H9 (cell line): ENCODE measurements at regions not wholly inside any gene's neighbourhood (a gene's known extent, or its start where the extent isn't known, plus 50 kb on each side); places are given as distances from the start of the nearest gene placed in this dataset.

Experiments
- DNase-seq: peaks from one replicate; pipeline ENCODE4 v3.0.0-alpha.2; 2017
- H2AFZ ChIP-seq: one replicate; pipeline ENCODE4 v1.6.1; 2013; ENCODE audit warnings: mild to moderate bottlenecking, low read length, control low read depth, moderate library complexity
- H2AK5ac ChIP-seq: 2 replicates; pipeline ENCODE4 v1.6.1; 2013; ENCODE audit warnings: low read length, control low read depth, mixed read lengths; ENCODE audit not compliant: insufficient read length
- H2BK120ac ChIP-seq: one replicate; pipeline ENCODE4 v1.6.1; 2013; ENCODE audit warnings: low read depth, mild to moderate bottlenecking, low read length, control low read depth, inconsistent platforms; ENCODE audit not compliant: poor library complexity, severe bottlenecking
- H2BK12ac ChIP-seq: 2 replicates; pipeline ENCODE4 v1.6.1; 2013; ENCODE audit warnings: low read length, control low read depth, mixed read lengths, low read depth; ENCODE audit not compliant: insufficient read length
- H2BK15ac ChIP-seq: 2 replicates; pipeline ENCODE4 v1.6.1; 2013; ENCODE audit warnings: low read depth, low read length, control low read depth
- H2BK20ac ChIP-seq: one replicate; pipeline ENCODE4 v1.6.1; 2013; ENCODE audit warnings: low read depth, mild to moderate bottlenecking, low read length, control low read depth, inconsistent platforms; ENCODE audit not compliant: poor library complexity, severe bottlenecking
- H2BK5ac ChIP-seq: 2 replicates; pipeline ENCODE4 v1.6.1; 2013; ENCODE audit warnings: low read length, control low read depth, mixed read lengths; ENCODE audit not compliant: insufficient read length
- H3K14ac ChIP-seq: 2 replicates; pipeline ENCODE4 v1.6.1; 2013; ENCODE audit warnings: low read length, control low read depth; ENCODE audit not compliant: insufficient read depth
- H3K18ac ChIP-seq: 2 replicates; pipeline ENCODE4 v1.6.1; 2013; ENCODE audit warnings: low read depth, mild to moderate bottlenecking, mixed read lengths, low read length, control low read depth; ENCODE audit not compliant: insufficient read length
- H3K23ac ChIP-seq: 2 replicates; pipeline ENCODE4 v1.6.1; 2013; ENCODE audit warnings: low read length, control low read depth, mixed read lengths, low read depth; ENCODE audit not compliant: insufficient read length
- H3K23me2 ChIP-seq: 2 replicates; pipeline ENCODE4 v1.6.1; 2013; ENCODE audit warnings: low read depth, mild to moderate bottlenecking, mixed read lengths, low read length, control low read depth; ENCODE audit not compliant: insufficient read length, poor library complexity, severe bottlenecking
- H3K27ac ChIP-seq: 2 replicates; pipeline ENCODE4 v1.5.1; 2013; ENCODE audit warnings: low read length, control low read depth, mixed read lengths, low read depth; ENCODE audit not compliant: insufficient read length
- H3K27me3 ChIP-seq: 2 replicates; pipeline ENCODE4 v1.6.1; 2013; ENCODE audit warnings: low read length, control low read depth, inconsistent platforms; ENCODE audit not compliant: insufficient read depth
- H3K4ac ChIP-seq: 2 replicates; pipeline ENCODE4 v1.6.1; 2013; ENCODE audit warnings: low read depth, mild to moderate bottlenecking, control low read depth, inconsistent platforms, low read length, moderate library complexity
- H3K4me1 ChIP-seq: 2 replicates; pipeline ENCODE4 v1.6.1; 2013; ENCODE audit warnings: low read length, control low read depth, inconsistent platforms; ENCODE audit not compliant: insufficient read depth
- H3K4me2 ChIP-seq: 2 replicates; pipeline ENCODE4 v1.6.1; 2013; ENCODE audit warnings: low read length, control low read depth, mixed read lengths; ENCODE audit not compliant: insufficient read length, insufficient read depth
- H3K56ac ChIP-seq: 2 replicates; pipeline ENCODE4 v1.6.1; 2013; ENCODE audit warnings: low read depth, mild to moderate bottlenecking, mixed read lengths, low read length, control low read depth; ENCODE audit not compliant: insufficient read length
- H3K79me1 ChIP-seq: 2 replicates; pipeline ENCODE4 v1.6.1; 2013; ENCODE audit warnings: low read depth, mild to moderate bottlenecking, moderate library complexity, low read length, control low read depth, inconsistent platforms; ENCODE audit not compliant: insufficient read depth, poor library complexity, severe bottlenecking
- H3K79me2 ChIP-seq: 2 replicates; pipeline ENCODE4 v1.6.1; 2013; ENCODE audit warnings: low read length, control low read depth, inconsistent platforms; ENCODE audit not compliant: insufficient read depth
- H3K9ac ChIP-seq: 2 replicates; pipeline ENCODE4 v1.6.1; 2013; ENCODE audit warnings: low read length, control low read depth, mixed read lengths; ENCODE audit not compliant: insufficient read length; ENCODE audit errors: extremely low read depth
- H3K9me3 ChIP-seq: one replicate; pipeline ENCODE4 v1.6.1; 2013; ENCODE audit warnings: low read depth, low read length, inconsistent platforms; ENCODE audit not compliant: control insufficient read depth
- H3T11ph ChIP-seq: one replicate; pipeline ENCODE4 v1.6.1; 2013; ENCODE audit warnings: mild to moderate bottlenecking, low read length, control low read depth, inconsistent platforms
- H4K20me1 ChIP-seq: one replicate; pipeline ENCODE4 v1.6.1; 2013; ENCODE audit not compliant: control insufficient read depth, insufficient read length, insufficient read depth
- H4K5ac ChIP-seq: 2 replicates; pipeline ENCODE4 v1.6.1; 2013; ENCODE audit warnings: low read depth, mild to moderate bottlenecking, mixed read lengths, low read length, control low read depth; ENCODE audit not compliant: insufficient read length
- H4K8ac ChIP-seq: replicated peaks from 2 replicates; pipeline ENCODE4 v1.6.1; 2013; ENCODE audit warnings: low read length, control low read depth, mixed read lengths, low read depth; ENCODE audit not compliant: insufficient read length
- H4K91ac ChIP-seq: 2 replicates; pipeline ENCODE4 v1.6.1; 2013; ENCODE audit warnings: low read depth, mild to moderate bottlenecking, moderate library complexity, mixed read lengths, low read length, control low read depth; ENCODE audit not compliant: insufficient read length
- H3K27ac Mint-ChIP-seq, 3 experiments: 2 replicates in 2 of 3; 3 replicates in 1 of 3; pipeline ENCODE4 v1.8.0; 2020 to 2021; ENCODE audit warnings: mixed read lengths in 3 of 3, mild to moderate bottlenecking in 1 of 3, moderate library complexity in 1 of 3
- H3K27me3 Mint-ChIP-seq: 2 replicates; pipeline ENCODE4 v1.8.0; 2021; ENCODE audit warnings: low read depth, mild to moderate bottlenecking, moderate library complexity, mixed read lengths
- H3K36me3 Mint-ChIP-seq, 3 experiments: 2 replicates in 2 of 3; 3 replicates in 1 of 3; pipeline ENCODE4 v1.8.0; 2020 to 2021; ENCODE audit warnings: low read depth in 3 of 3, mixed read lengths in 3 of 3; ENCODE audit not compliant: insufficient read depth in 1 of 3
- H3K4me1 Mint-ChIP-seq, 2 experiments: 2 replicates each; pipeline ENCODE4 v1.8.0; 2020; ENCODE audit warnings: mixed read lengths in 2 of 2
- H3K4me3 Mint-ChIP-seq, 2 experiments: 2 replicates in 1 of 2; 3 replicates in 1 of 2; pipeline ENCODE4 v1.8.0; 2020 to 2021; ENCODE audit warnings: mild to moderate bottlenecking in 2 of 2, mixed read lengths in 2 of 2, moderate library complexity in 1 of 2
- H3K9me3 Mint-ChIP-seq, 2 experiments: 2 replicates in 1 of 2; 3 replicates in 1 of 2; pipeline ENCODE4 v1.8.0; 2020; ENCODE audit warnings: mild to moderate bottlenecking in 2 of 2, mixed read lengths in 2 of 2, moderate library complexity in 1 of 2
- WGBS: extraction: QIAGEN DNeasy Blood & Tissue Kit; methylation state at CpG from one replicate; pipeline ENCODE4 v1.1.7; 2013; ENCODE audit warnings: missing lambda C conversion rate, low lambda C conversion rate, mixed read lengths; ENCODE audit not compliant: insufficient read length; ENCODE audit errors: extremely low coverage; 5-methylcytosine and 5-hydroxymethylcytosine counted together
- TF ChIP-seq, protein P1 (sequence below): fragments of 200-600 bp; sonication (generic); conservative IDR thresholded peaks from 3 replicates; pipeline ENCODE4 v1.8.0; 2021; ENCODE audit warnings: antibody characterized with exemption, mild to moderate bottlenecking

DNA sequence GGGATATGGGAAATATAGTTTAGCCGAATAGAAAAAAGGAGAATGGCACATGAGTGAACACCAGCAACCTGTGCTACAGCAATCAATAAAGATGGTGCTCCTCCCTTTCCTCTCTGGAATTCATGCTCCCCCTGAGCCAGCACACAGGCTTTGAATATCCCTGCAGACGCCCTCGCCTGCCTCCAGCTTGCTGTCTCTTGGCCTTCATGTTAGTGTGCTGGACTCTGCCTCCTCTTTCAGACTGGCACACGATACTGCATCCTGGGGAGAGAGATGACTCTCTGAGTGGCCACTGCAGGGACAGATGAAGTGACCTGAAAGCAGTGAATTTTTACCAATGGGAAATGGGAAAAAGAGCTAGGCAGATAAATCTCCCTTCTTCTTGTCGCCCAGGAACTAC lies 498.6 kb upstream of the SALL1 start:
- Histone ChIP-seq H3K27ac (no peak overlapping the region), H2AK5ac (no peak overlapping the region), H3T11ph (no peak overlapping the region), H3K4me1 (0 out of 2 replicates have a peak, but pooled peaks cover 2% of the 10 kb centered on the region), H3K18ac (no peak overlapping the region), H3K4me2 (no peak overlapping the region), H3K23me2 (no peaks in the 10 kb centered on the region), H2BK12ac (no peak overlapping the region), H4K91ac (no peak overlapping the region), H3K79me2 (no peaks in the 10 kb centered on the region), H3K14ac (no peak overlapping the region), H3K79me1 (no peaks in the 10 kb centered on the region), H4K5ac (no peak overlapping the region), H2BK5ac (no peak overlapping the region), H3K4ac (no peak overlapping the region), H2BK20ac (no peak overlapping the region), H3K27me3 (no peaks in the 10 kb centered on the region), H3K9ac (no peak overlapping the region), H2AFZ (no peak overlapping the region), H4K20me1 (no peaks in the 10 kb centered on the region), H4K8ac (no peak overlapping the region), H2BK120ac (no peak overlapping the region), H3K9me3 (no peaks in the 10 kb centered on the region), H2BK15ac (no peak overlapping the region), H3K23ac (no peak overlapping the region), H3K56ac (no peak overlapping the region)
- Mint-ChIP-seq H3K27ac (no peak overlapping the region), H3K4me1 (peaks cover 3 to 4% of the 10 kb centered on the region in 2 experiments; a peak in 2 of 4 replicates), H3K27me3 (no peaks in the 10 kb centered on the region; the same call in none of the 2 replicates), H3K9me3 (peaks cover 2 to 9% of the 10 kb centered on the region in 2 experiments; a peak in 4 of 5 replicates), H3K4me3 (no peak overlapping the region), H3K36me3 (peaks cover 0 to 8% (median 0%) of the 10 kb centered on the region in 3 experiments; a peak in 2 of 7 replicates)
- TF ChIP-seq, protein P1, sequence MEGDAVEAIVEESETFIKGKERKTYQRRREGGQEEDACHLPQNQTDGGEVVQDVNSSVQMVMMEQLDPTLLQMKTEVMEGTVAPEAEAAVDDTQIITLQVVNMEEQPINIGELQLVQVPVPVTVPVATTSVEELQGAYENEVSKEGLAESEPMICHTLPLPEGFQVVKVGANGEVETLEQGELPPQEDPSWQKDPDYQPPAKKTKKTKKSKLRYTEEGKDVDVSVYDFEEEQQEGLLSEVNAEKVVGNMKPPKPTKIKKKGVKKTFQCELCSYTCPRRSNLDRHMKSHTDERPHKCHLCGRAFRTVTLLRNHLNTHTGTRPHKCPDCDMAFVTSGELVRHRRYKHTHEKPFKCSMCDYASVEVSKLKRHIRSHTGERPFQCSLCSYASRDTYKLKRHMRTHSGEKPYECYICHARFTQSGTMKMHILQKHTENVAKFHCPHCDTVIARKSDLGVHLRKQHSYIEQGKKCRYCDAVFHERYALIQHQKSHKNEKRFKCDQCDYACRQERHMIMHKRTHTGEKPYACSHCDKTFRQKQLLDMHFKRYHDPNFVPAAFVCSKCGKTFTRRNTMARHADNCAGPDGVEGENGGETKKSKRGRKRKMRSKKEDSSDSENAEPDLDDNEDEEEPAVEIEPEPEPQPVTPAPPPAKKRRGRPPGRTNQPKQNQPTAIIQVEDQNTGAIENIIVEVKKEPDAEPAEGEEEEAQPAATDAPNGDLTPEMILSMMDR = no peak
- no peak for DNase-seq
- no CpG with 5 or more reads among the region's 5 CpGs for WGBS
